H1 (cell line): ENCODE measurements at regions not wholly inside any gene's neighbourhood (a gene's known extent, or its start where the extent isn't known, plus 50 kb on each side); places are given as distances from the start of the nearest gene placed in this dataset.

Source experiments
- CTCF ChIA-PET: fragments of 300-600 bp; sonication (Branson Sonifier 250); formaldehyde crosslinking; loops from one replicate; lab custom pipeline; 2021; ENCODE audit not compliant: partially characterized antibody; lab: Charles Lee
- POLR2A ChIA-PET: fragments of 300-600 bp; sonication (Branson Sonifier 250); formaldehyde crosslinking; loops from one replicate; lab custom pipeline; 2021; ENCODE audit warnings: inconsistent platforms; ENCODE audit not compliant: partially characterized antibody; lab: Charles Lee
- DNase-seq, 2 experiments: peaks; one replicate each; pipeline versions ENCODE4 v3.0.0 to v3.0.0-alpha.2; 2010 to 2022; ENCODE audit warnings: low spot score in 2 of 2, low read depth in 1 of 2, mixed read lengths in 1 of 2
- FAIRE-seq: peaks from 2 replicates; lab custom pipeline; 2011; peaks lifted over from hg19 to GRCh38; lab: Jason Lieb, UNC
- H2AFZ ChIP-seq: 2 replicates; pipeline ENCODE4 v1.8.1; 2012; ENCODE audit warnings: low read length, inconsistent platforms
- H2AK5ac ChIP-seq: 2 replicates; pipeline ENCODE4 v1.6.1; 2013; ENCODE audit warnings: low read depth, low read length
- H2BK120ac ChIP-seq: replicated peaks from 2 replicates; pipeline ENCODE3; 2013; ENCODE audit warnings: low read depth, low read length, inconsistent platforms
- H2BK12ac ChIP-seq: 2 replicates; pipeline ENCODE4 v1.6.1; 2013; ENCODE audit warnings: low read depth, low read length
- H2BK15ac ChIP-seq: 2 replicates; pipeline ENCODE4 v1.6.1; 2013; ENCODE audit warnings: low read length
- H2BK20ac ChIP-seq: 2 replicates; pipeline ENCODE4 v1.6.1; 2013; ENCODE audit warnings: low read length
- H2BK5ac ChIP-seq: 2 replicates; pipeline ENCODE4 v1.6.1; 2013; ENCODE audit warnings: low read depth, low read length
- H3K14ac ChIP-seq: 2 replicates; pipeline ENCODE4 v1.6.1; 2013; ENCODE audit warnings: inconsistent platforms; ENCODE audit not compliant: insufficient read length
- H3K18ac ChIP-seq: 2 replicates; pipeline ENCODE4 v1.6.1; 2013; ENCODE audit warnings: low read length; ENCODE audit errors: extremely low read depth
- H3K23ac ChIP-seq: 2 replicates; pipeline ENCODE4 v1.6.1; 2013; ENCODE audit warnings: inconsistent platforms; ENCODE audit not compliant: insufficient read length
- H3K23me2 ChIP-seq: 2 replicates; pipeline ENCODE4 v1.6.1; 2013; ENCODE audit warnings: low read depth, low read length
- H3K27ac ChIP-seq: 2 replicates; pipeline ENCODE4 v1.6.1; 2011; ENCODE audit warnings: low read depth, low read length, inconsistent platforms
- H3K27me3 ChIP-seq, 4 experiments: replicated peaks in 1 of 4; 1 replicate in 1 of 4; 2 replicates in 3 of 4; pipeline versions ENCODE4 v1.6.1 to v1.8.1; 2011 to 2013; ENCODE audit warnings: low read length in 3 of 4, mild to moderate bottlenecking in 3 of 4, inconsistent platforms in 2 of 4, mixed read lengths in 2 of 4, moderate library complexity in 1 of 4; ENCODE audit not compliant: control insufficient read depth in 3 of 4, insufficient read depth in 3 of 4; ENCODE audit errors: extremely low read depth in 1 of 4
- H3K36me3 ChIP-seq, 4 experiments: 2 replicates each; pipeline versions ENCODE4 v1.6.1 to v1.8.1; 2011 to 2013; ENCODE audit warnings: mild to moderate bottlenecking in 4 of 4, low read length in 3 of 4, moderate library complexity in 2 of 4, control low read depth in 1 of 4, inconsistent platforms in 1 of 4; ENCODE audit not compliant: insufficient read depth in 4 of 4, control insufficient read depth in 2 of 4
- H3K4ac ChIP-seq: replicated peaks from 2 replicates; pipeline ENCODE3; 2013; ENCODE audit warnings: low read length, low read depth, mixed read lengths, inconsistent platforms; ENCODE audit not compliant: insufficient read length
- H3K4me1 ChIP-seq, 4 experiments: replicated peaks in 1 of 4; 1 replicate in 1 of 4; 2 replicates in 3 of 4; pipeline versions ENCODE4 v1.6.1 to v1.8.1; 2011 to 2013; ENCODE audit warnings: low read length in 3 of 4, inconsistent platforms in 2 of 4, mixed read lengths in 1 of 4; ENCODE audit not compliant: insufficient read depth in 4 of 4, control insufficient read depth in 3 of 4
- H3K4me2 ChIP-seq, 2 experiments: 2 replicates each; pipeline versions ENCODE4 v1.6.1 to v1.8.1; 2011 to 2013; ENCODE audit warnings: low read depth in 2 of 2, low read length in 2 of 2, control low read depth in 1 of 2, inconsistent platforms in 1 of 2, mild to moderate bottlenecking in 1 of 2; ENCODE audit not compliant: insufficient read depth in 1 of 2
- H3K4me3 ChIP-seq, 4 experiments: fragments of 200-600, 300-600 bp in 1 of 4; sonication (generic), shearing (Covaris generic), sonication (Bioruptor Twin) in 1 of 4; 2 replicates each; pipeline versions ENCODE4 v1.5.1 to v1.8.1; 2011 to 2016; ENCODE audit warnings: low read length in 4 of 4, low read depth in 3 of 4, control low read depth in 2 of 4, inconsistent platforms in 2 of 4, mild to moderate bottlenecking in 2 of 4, mixed read lengths in 1 of 4, moderate library complexity in 1 of 4; ENCODE audit not compliant: insufficient read depth in 2 of 4; ENCODE audit errors: extremely low read depth in 1 of 4
- H3K56ac ChIP-seq: replicated peaks from 2 replicates; pipeline ENCODE3; 2013; ENCODE audit warnings: low read depth, mild to moderate bottlenecking, mixed read lengths, low read length, inconsistent platforms; ENCODE audit not compliant: insufficient read length
- H3K79me1 ChIP-seq: 2 replicates; pipeline ENCODE4 v1.6.1; 2013; ENCODE audit warnings: low read depth, low read length, control low read depth
- H3K79me2 ChIP-seq, 2 experiments: 2 replicates each; pipeline versions ENCODE4 v1.6.1 to v1.8.1; 2012 to 2013; ENCODE audit warnings: low read length in 2 of 2, mild to moderate bottlenecking in 2 of 2, inconsistent platforms in 1 of 2; ENCODE audit not compliant: insufficient read depth in 2 of 2, control insufficient read depth in 1 of 2
- H3K9ac ChIP-seq, 4 experiments: replicated peaks in 1 of 4; 1 replicate in 1 of 4; 2 replicates in 3 of 4; pipeline versions ENCODE4 v1.6.1 to v1.8.1; 2011 to 2013; ENCODE audit warnings: low read depth in 3 of 4, low read length in 3 of 4, control low read depth in 2 of 4, mild to moderate bottlenecking in 2 of 4, moderate library complexity in 2 of 4, inconsistent platforms in 1 of 4; ENCODE audit errors: extremely low read depth in 1 of 4
- H3K9me3 ChIP-seq, 2 experiments: 2 replicates each; pipeline versions ENCODE4 v1.6.1 to v1.8.1; 2012 to 2013; ENCODE audit warnings: mild to moderate bottlenecking in 2 of 2, moderate library complexity in 2 of 2, control low read depth in 1 of 2, inconsistent platforms in 1 of 2, low read depth in 1 of 2, low read length in 1 of 2, mixed read lengths in 1 of 2; ENCODE audit not compliant: insufficient read depth in 2 of 2
- H4K20me1 ChIP-seq, 2 experiments: replicated peaks in 1 of 2; 2 replicates each; pipeline versions ENCODE3 to v1.8.1; 2011 to 2013; ENCODE audit warnings: inconsistent platforms in 2 of 2, low read length in 2 of 2, mild to moderate bottlenecking in 1 of 2; ENCODE audit not compliant: insufficient read depth in 2 of 2, control insufficient read depth in 1 of 2
- H4K5ac ChIP-seq: 2 replicates; pipeline ENCODE4 v1.6.1; 2013; ENCODE audit warnings: low read length, low read depth, mixed read lengths, inconsistent platforms; ENCODE audit not compliant: insufficient read length
- H4K8ac ChIP-seq: 2 replicates; pipeline ENCODE4 v1.8.0; 2013; ENCODE audit warnings: mild to moderate bottlenecking, moderate library complexity, low read length, inconsistent platforms; ENCODE audit not compliant: insufficient read depth; ENCODE audit errors: extremely low read depth
- H4K91ac ChIP-seq: replicated peaks from 2 replicates; pipeline ENCODE3; 2013; ENCODE audit warnings: low read length, mixed read lengths, inconsistent platforms; ENCODE audit not compliant: insufficient read length
- WGBS, 2 experiments: shearing (Covaris generic) in 1 of 2; methylation state at CpG; one replicate each; pipeline versions ENCODE4 v1.1.6 to v1.1.7; 2013 to 2015; ENCODE audit warnings: low lambda C conversion rate in 2 of 2, mixed read lengths in 2 of 2, inconsistent platforms in 1 of 2, low coverage in 1 of 2, missing lambda C conversion rate in 1 of 2; ENCODE audit not compliant: insufficient replicate concordance in 2 of 2, insufficient coverage in 1 of 2, insufficient read length in 1 of 2; ENCODE audit errors: extremely low coverage in 1 of 2, missing lambda C conversion rate in 1 of 2; 5-methylcytosine and 5-hydroxymethylcytosine counted together
- TF ChIP-seq, protein P1 (sequence below): fragments of 300-600 bp; sonication (generic); IDR thresholded peaks from 2 replicates; pipeline ENCODE4 v1.7.1; 2012; ENCODE audit warnings: low read length, moderate library complexity, mild to moderate bottlenecking, inconsistent platforms; ENCODE audit not compliant: insufficient replicate concordance

DNA sequence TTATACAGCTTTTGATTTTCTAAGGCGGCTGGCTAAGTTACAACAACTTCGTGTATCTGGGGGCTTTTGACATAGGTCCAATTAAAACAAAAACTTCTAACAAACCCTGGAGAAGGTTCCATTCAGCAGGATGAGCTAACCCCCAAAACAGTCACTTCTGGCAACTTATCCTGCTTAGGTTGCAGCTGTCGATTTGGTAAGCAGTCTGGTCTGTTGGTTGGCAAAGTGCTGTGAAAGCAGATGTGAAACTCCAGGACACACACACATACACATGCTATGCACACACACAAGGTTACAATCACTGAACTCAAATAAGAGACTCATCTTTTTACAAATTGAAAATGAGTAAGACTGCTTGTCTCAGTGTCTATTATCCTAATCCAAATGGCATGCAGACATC, 119.0 kb upstream of the STMND1 start:
- WGBS, 2 experiments, result 89% methylated on average over 3 of the region's 3 CpGs; no CpG with 5 or more reads in 1 of the 2 experiments
- Histone ChIP-seq H3K23ac (no peak overlapping the region), H3K23me2 (no peaks in the 10 kb centered on the region), H3K79me2 (no peaks in the 10 kb centered on the region), H2AK5ac (no peak overlapping the region), H3K4me3 (no peak overlapping the region), H3K4ac (no peak overlapping the region), H2BK5ac (no peak overlapping the region), H4K5ac (no peak overlapping the region), H3K4me1 (no peaks in the 10 kb centered on the region), H3K36me3 (no peaks in the 10 kb centered on the region), H3K27ac (no peak overlapping the region), H4K91ac (no peak overlapping the region), H4K20me1 (no peaks in the 10 kb centered on the region), H2BK120ac (no peak overlapping the region), H4K8ac (no peak overlapping the region), H3K9ac (no peak overlapping the region), H2BK20ac (no peak overlapping the region), H3K9me3 (no peaks in the 10 kb centered on the region), H3K18ac (no peak overlapping the region), H3K27me3 (no peaks in the 10 kb centered on the region), H3K79me1 (no peaks in the 10 kb centered on the region), H3K56ac (no peak overlapping the region), H2BK12ac (no peak overlapping the region), H2BK15ac (no peak overlapping the region), H2AFZ (no peak overlapping the region), H3K14ac (no peak overlapping the region), H3K4me2 (no peak overlapping the region)
- no peak for DNase-seq
- ChIA-PET POLR2A (no interaction called here), CTCF (interaction anchor here (0.8 to 2.6 kb wide), 4 partner anchors 18 to 842 kb away, joined by 3 to 9 read pairs (median 4); no protein-coding TSS in a partner anchor)
- FAIRE-seq, result no peak
- TF ChIP-seq, protein P1, sequence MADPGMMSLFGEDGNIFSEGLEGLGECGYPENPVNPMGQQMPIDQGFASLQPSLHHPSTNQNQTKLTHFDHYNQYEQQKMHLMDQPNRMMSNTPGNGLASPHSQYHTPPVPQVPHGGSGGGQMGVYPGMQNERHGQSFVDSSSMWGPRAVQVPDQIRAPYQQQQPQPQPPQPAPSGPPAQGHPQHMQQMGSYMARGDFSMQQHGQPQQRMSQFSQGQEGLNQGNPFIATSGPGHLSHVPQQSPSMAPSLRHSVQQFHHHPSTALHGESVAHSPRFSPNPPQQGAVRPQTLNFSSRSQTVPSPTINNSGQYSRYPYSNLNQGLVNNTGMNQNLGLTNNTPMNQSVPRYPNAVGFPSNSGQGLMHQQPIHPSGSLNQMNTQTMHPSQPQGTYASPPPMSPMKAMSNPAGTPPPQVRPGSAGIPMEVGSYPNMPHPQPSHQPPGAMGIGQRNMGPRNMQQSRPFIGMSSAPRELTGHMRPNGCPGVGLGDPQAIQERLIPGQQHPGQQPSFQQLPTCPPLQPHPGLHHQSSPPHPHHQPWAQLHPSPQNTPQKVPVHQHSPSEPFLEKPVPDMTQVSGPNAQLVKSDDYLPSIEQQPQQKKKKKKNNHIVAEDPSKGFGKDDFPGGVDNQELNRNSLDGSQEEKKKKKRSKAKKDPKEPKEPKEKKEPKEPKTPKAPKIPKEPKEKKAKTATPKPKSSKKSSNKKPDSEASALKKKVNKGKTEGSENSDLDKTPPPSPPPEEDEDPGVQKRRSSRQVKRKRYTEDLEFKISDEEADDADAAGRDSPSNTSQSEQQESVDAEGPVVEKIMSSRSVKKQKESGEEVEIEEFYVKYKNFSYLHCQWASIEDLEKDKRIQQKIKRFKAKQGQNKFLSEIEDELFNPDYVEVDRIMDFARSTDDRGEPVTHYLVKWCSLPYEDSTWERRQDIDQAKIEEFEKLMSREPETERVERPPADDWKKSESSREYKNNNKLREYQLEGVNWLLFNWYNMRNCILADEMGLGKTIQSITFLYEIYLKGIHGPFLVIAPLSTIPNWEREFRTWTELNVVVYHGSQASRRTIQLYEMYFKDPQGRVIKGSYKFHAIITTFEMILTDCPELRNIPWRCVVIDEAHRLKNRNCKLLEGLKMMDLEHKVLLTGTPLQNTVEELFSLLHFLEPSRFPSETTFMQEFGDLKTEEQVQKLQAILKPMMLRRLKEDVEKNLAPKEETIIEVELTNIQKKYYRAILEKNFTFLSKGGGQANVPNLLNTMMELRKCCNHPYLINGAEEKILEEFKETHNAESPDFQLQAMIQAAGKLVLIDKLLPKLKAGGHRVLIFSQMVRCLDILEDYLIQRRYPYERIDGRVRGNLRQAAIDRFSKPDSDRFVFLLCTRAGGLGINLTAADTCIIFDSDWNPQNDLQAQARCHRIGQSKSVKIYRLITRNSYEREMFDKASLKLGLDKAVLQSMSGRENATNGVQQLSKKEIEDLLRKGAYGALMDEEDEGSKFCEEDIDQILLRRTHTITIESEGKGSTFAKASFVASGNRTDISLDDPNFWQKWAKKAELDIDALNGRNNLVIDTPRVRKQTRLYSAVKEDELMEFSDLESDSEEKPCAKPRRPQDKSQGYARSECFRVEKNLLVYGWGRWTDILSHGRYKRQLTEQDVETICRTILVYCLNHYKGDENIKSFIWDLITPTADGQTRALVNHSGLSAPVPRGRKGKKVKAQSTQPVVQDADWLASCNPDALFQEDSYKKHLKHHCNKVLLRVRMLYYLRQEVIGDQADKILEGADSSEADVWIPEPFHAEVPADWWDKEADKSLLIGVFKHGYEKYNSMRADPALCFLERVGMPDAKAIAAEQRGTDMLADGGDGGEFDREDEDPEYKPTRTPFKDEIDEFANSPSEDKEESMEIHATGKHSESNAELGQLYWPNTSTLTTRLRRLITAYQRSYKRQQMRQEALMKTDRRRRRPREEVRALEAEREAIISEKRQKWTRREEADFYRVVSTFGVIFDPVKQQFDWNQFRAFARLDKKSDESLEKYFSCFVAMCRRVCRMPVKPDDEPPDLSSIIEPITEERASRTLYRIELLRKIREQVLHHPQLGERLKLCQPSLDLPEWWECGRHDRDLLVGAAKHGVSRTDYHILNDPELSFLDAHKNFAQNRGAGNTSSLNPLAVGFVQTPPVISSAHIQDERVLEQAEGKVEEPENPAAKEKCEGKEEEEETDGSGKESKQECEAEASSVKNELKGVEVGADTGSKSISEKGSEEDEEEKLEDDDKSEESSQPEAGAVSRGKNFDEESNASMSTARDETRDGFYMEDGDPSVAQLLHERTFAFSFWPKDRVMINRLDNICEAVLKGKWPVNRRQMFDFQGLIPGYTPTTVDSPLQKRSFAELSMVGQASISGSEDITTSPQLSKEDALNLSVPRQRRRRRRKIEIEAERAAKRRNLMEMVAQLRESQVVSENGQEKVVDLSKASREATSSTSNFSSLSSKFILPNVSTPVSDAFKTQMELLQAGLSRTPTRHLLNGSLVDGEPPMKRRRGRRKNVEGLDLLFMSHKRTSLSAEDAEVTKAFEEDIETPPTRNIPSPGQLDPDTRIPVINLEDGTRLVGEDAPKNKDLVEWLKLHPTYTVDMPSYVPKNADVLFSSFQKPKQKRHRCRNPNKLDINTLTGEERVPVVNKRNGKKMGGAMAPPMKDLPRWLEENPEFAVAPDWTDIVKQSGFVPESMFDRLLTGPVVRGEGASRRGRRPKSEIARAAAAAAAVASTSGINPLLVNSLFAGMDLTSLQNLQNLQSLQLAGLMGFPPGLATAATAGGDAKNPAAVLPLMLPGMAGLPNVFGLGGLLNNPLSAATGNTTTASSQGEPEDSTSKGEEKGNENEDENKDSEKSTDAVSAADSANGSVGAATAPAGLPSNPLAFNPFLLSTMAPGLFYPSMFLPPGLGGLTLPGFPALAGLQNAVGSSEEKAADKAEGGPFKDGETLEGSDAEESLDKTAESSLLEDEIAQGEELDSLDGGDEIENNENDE, result no peak
